22Rv1 (cell line): ENCODE measurements at regions not wholly inside any gene's neighbourhood (a gene's known extent, or its start where the extent isn't known, plus 50 kb on each side); places are given as distances from the start of the nearest gene placed in this dataset.

ENCODE experiments used
- CTCF ChIP-seq: fragments of 450-650 bp; IDR thresholded peaks from 2 replicates; pipeline ENCODE4 v1.5.1; 2017; ENCODE audit warnings: mild to moderate bottlenecking
- ZFX ChIP-seq: fragments of 450-650 bp; IDR thresholded peaks from 2 replicates; pipeline ENCODE4 v1.6.1; 2017; ENCODE audit warnings: antibody characterized with exemption, borderline replicate concordance

DNA sequence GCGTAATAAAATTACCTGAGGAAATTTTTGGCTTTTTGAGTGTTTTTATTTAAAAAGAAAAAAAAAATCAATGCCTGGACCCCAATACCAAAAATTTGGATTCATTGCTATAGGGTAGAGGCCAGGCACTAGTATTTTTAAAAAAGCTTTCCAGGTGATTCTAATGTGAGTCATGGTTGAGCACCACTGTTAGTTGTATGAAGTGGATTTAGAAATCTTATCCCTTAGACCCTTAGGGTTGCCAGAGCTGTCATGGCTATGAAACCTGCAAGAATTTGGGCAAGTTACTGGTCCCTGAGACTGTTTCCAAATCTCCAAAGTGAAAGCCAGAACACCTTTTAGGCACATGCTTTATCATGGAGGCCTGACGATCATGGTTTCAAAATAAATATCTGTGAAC lies 262.5 kb downstream of the AHR start:
- TF ChIP-seq CTCF (no peak), ZFX (no peak)
